GM21529 (cell line): ENCODE measurements at regions not wholly inside any gene's neighbourhood (a gene's known extent, or its start where the extent isn't known, plus 50 kb on each side); places are given as distances from the start of the nearest gene placed in this dataset.

ENCODE experiments used
- ATAC-seq: cut with Tn5 transposase; IDR thresholded peaks from one replicate; pipeline ENCODE4 v1.9.1; 2021; ENCODE audit not compliant: unreplicated experiment

DNA sequence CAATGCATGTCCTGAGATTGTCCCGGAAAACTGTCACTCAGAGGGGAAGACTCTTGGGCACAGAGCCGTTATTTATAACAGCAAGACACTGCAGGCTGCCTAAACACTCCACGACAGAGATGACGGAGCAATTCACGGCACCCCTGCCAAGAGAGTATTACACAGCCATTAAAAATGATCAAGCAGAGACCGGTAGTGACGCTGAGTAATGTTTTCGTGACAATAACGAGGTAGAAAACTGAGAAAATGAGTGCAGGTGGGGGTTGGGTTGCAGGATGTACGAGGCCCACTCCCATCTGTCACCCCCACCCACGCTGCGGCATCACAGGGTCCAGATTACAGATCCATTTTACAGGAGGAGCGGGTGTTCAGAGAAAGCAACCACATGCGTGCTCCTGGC lies 58.9 kb upstream of the LINGO1 start:
- ATAC-seq: no peak

GRCh38 chr15:77689821-77690220 lies 57.1 kb upstream of the LINGO1 start:
- ATAC-seq: no peak

DNA sequence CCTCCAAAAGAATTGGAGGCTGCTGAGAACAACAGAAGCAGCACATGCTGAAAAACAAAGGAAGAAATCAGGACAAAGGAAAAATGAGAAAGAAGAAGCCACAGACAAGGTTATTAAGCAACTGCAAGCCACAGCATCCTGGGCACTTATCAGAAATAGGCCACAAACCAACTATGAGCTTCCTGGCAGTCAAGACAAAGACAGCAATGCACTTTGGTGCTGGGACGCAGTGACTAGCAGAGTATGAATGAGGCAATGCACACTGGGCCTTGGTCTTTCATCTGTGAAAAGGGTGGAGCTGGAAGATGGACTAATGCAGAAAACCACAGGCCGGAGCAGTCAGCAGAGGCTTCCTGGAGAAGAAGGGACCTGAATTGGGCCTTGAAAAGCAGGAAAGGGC lies 56.0 kb upstream of the LINGO1 start:
- ATAC-seq: no peak

- no peak for ATAC-seq
Observed at GRCh38 chr15:77688266-77688665, 55.6 kb upstream of the LINGO1 start.

GRCh38 chr15:77685082-77685815 lies 52.5 kb upstream of the LINGO1 start:
- ATAC-seq: no peak

GRCh38 chr15:77684341-77685081 lies 51.8 kb upstream of the LINGO1 start:
- no peak for ATAC-seq

DNA sequence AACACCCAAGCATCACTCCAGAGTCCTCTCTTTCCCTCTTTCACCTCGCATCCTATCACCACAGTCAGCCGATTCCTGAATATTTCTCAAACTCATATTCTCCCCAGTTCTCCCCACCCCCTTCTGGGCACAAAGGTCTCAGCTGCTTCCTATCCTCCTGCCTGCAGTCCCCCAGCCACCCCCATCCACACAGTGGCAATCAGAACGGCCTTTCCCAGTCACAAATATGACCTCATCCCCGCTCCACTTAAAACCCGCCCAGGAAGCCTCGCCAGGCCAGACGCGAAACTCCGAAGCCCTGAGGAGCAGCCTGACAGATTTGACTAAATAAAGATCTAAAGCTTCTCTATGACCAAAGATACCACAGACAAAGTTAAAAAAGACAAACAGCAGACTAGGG lies 49.9 kb upstream of the LINGO1 start:
- ATAC-seq: no peak
